ENCODE measurements at regions not wholly inside any gene's neighbourhood (a gene's known extent, or its start where the extent isn't known, plus 50 kb on each side); places are given as distances from the start of the nearest gene placed in this dataset.

DNA sequence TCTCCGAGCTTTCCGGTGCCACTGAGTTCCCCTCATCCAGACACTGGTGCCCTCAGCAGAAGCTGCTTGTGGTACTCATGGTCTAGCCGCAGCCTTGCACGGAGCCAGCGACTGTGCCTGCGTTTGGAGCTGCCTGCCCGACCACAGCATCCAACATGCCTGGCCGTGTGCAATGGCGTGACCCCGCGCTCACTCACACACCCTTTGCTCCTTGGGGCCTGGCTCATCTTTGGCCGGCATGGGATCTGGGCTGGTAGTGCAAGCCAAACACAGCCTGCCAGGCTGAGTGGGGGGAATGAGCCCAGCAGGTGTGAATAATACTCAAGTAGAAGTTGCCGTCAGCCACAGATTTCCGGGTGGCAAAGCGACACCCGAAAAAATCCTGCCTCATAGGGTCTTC, 1178.7 kb upstream of the GBE1 start:
- no peaks in the 10 kb centered on the region for H3K79me2 ChIP-seq (ENCODE audit: low read length)

DNA sequence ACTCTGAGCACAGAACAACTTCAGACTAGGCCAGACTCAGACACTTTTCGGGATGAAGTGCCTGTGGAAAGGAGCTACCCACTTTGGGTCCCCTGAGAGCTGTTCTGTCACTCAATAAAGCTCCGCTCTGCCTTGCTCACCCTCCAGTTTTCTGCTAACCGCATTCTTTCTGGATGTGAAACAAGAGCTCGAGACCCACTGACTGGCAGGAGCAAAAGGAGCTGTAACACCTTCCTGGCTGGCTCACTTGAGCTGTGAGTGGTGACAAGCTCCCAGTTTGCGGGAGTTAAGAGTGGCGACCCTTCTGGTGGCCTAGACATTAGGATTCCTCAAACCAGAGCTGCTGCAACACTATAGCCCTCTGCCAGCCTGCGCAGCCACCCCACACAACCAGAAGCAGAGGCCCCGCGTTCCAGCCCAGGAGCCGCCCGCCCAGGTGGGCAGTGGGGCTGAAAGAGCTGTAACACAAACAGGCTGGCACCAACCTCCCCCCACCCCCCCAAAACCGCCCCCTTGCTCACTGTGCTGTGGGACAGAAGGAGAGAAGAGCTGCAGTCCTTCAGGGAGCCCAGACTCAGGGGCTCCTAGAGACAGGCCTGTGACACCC, 1178.1 kb upstream of the GBE1 start:
- H3K27me3 ChIP-seq (replicated peaks; ENCODE audit: insufficient read depth, low read length): no peaks in the 10 kb centered on the region

More for the DNA sequence above, 1178.7 kb upstream of the GBE1 start:
- Histone ChIP-seq H3K4me3 (ENCODE audit: low read length) (no peak overlapping the region), H3K9me2 (replicated peaks; ENCODE audit: insufficient read depth, low read length) (no peaks in the 10 kb centered on the region), H3K27ac (ENCODE audit: low read length) (no peak overlapping the region), H3K9ac (ENCODE audit: low read length) (no peak overlapping the region), H3K27me3 (replicated peaks; ENCODE audit: insufficient read depth, low read length) (no peaks in the 10 kb centered on the region), H3K4me1 (ENCODE audit: low read length) (peaks cover 9% of the 10 kb centered on the region; the same call in 1 of the 2 replicates), H3F3A (ENCODE audit: insufficient read depth, low read length) (peaks cover 3% of the 10 kb centered on the region), H3K4me2 (ENCODE audit: low read depth, low read length) (no peak overlapping the region), H3K9me3 (replicated peaks; ENCODE audit: insufficient read depth, low read length) (no peaks in the 10 kb centered on the region), H3K36me3 (replicated peaks; ENCODE audit: insufficient read depth, low read length) (no peaks in the 10 kb centered on the region), H2AFZ (ENCODE audit: low read length) (no peak overlapping the region), H4K20me1 (ENCODE audit: insufficient read depth, low read length) (no peaks in the 10 kb centered on the region)
- DNase-seq: no peak
- no peak for TF ChIP-seq EZH2 (optimal IDR thresholded peaks at IDR 0.05; ENCODE audit: low read depth, low read length)

DNA sequence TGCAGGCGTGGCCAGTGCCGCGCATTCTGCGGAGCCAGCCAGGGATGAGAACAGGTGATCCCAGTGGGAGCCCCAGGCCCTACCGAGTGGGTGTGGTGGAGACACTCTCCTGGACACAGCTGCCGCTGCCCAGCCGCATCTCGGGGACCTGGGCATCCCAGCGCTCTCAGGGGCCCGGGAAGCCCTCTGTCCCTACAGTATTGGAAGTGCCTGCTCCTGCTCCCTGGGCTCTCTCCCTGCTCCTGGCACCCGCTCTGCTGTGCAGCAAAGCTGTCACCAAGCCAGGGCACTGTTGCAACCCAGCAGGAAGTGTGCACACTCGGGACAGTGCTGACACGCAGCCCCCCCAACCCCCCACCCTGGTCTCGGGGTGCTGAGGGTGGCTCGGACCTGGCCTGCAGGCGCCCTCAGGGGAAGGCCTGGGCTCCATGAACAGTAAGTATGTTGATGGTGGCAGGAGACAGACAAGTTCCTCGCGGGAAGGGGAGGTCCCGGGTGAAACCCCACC, 1177.4 kb upstream of the GBE1 start:
- Histone ChIP-seq H3K4me2 (ENCODE audit: low read depth, low read length) (no peak overlapping the region), H3K9me3 (replicated peaks; ENCODE audit: insufficient read depth, low read length) (no peaks in the 10 kb centered on the region), H3F3A (ENCODE audit: insufficient read depth, low read length) (peaks cover 3% of the 10 kb centered on the region), H4K20me1 (ENCODE audit: insufficient read depth, low read length) (no peaks in the 10 kb centered on the region), H3K4me3 (ENCODE audit: low read length) (no peak overlapping the region), H3K4me1 (ENCODE audit: low read length) (peaks cover 9% of the 10 kb centered on the region; the same call in 1 of the 2 replicates), H3K79me2 (ENCODE audit: low read length) (no peaks in the 10 kb centered on the region), H3K27me3 (replicated peaks; ENCODE audit: insufficient read depth, low read length) (no peaks in the 10 kb centered on the region), H3K27ac (ENCODE audit: low read length) (no peak overlapping the region), H3K9me2 (replicated peaks; ENCODE audit: insufficient read depth, low read length) (no peaks in the 10 kb centered on the region), H3K36me3 (replicated peaks; ENCODE audit: insufficient read depth, low read length) (no peaks in the 10 kb centered on the region), H2AFZ (ENCODE audit: low read length) (no peak overlapping the region), H3K9ac (ENCODE audit: low read length) (no peak overlapping the region)
- DNase-seq: no peak
- TF ChIP-seq, protein P1, sequence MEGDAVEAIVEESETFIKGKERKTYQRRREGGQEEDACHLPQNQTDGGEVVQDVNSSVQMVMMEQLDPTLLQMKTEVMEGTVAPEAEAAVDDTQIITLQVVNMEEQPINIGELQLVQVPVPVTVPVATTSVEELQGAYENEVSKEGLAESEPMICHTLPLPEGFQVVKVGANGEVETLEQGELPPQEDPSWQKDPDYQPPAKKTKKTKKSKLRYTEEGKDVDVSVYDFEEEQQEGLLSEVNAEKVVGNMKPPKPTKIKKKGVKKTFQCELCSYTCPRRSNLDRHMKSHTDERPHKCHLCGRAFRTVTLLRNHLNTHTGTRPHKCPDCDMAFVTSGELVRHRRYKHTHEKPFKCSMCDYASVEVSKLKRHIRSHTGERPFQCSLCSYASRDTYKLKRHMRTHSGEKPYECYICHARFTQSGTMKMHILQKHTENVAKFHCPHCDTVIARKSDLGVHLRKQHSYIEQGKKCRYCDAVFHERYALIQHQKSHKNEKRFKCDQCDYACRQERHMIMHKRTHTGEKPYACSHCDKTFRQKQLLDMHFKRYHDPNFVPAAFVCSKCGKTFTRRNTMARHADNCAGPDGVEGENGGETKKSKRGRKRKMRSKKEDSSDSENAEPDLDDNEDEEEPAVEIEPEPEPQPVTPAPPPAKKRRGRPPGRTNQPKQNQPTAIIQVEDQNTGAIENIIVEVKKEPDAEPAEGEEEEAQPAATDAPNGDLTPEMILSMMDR (IDR thresholded peaks at IDR 0.05; ENCODE audit: low read length): no peak
- TF ChIP-seq EZH2phosphoT487 (IDR thresholded peaks at IDR 0.05; ENCODE audit: low read length) (no peak), EZH2 (optimal IDR thresholded peaks at IDR 0.05; ENCODE audit: low read depth, low read length) (no peak)

More for the DNA sequence above, 1178.1 kb upstream of the GBE1 start:
- no peak for TF ChIP-seq EZH2 (optimal IDR thresholded peaks at IDR 0.05; ENCODE audit: low read depth, low read length)
- Histone ChIP-seq H3K79me2 (ENCODE audit: low read length) (no peaks in the 10 kb centered on the region), H4K20me1 (ENCODE audit: insufficient read depth, low read length) (no peaks in the 10 kb centered on the region), H3K27ac (ENCODE audit: low read length) (no peak overlapping the region), H3K4me3 (ENCODE audit: low read length) (no peak overlapping the region), H3K4me1 (ENCODE audit: low read length) (peaks cover 9% of the 10 kb centered on the region; the same call in 1 of the 2 replicates), H3K9me2 (replicated peaks; ENCODE audit: insufficient read depth, low read length) (no peaks in the 10 kb centered on the region), H3K9ac (ENCODE audit: low read length) (no peak overlapping the region), H3K36me3 (replicated peaks; ENCODE audit: insufficient read depth, low read length) (no peaks in the 10 kb centered on the region), H2AFZ (ENCODE audit: low read length) (no peak overlapping the region), H3F3A (ENCODE audit: insufficient read depth, low read length) (peaks cover 3% of the 10 kb centered on the region), H3K4me2 (ENCODE audit: low read depth, low read length) (no peak overlapping the region), H3K9me3 (replicated peaks; ENCODE audit: insufficient read depth, low read length) (no peaks in the 10 kb centered on the region)
- DNase-seq: no peak

DNA sequence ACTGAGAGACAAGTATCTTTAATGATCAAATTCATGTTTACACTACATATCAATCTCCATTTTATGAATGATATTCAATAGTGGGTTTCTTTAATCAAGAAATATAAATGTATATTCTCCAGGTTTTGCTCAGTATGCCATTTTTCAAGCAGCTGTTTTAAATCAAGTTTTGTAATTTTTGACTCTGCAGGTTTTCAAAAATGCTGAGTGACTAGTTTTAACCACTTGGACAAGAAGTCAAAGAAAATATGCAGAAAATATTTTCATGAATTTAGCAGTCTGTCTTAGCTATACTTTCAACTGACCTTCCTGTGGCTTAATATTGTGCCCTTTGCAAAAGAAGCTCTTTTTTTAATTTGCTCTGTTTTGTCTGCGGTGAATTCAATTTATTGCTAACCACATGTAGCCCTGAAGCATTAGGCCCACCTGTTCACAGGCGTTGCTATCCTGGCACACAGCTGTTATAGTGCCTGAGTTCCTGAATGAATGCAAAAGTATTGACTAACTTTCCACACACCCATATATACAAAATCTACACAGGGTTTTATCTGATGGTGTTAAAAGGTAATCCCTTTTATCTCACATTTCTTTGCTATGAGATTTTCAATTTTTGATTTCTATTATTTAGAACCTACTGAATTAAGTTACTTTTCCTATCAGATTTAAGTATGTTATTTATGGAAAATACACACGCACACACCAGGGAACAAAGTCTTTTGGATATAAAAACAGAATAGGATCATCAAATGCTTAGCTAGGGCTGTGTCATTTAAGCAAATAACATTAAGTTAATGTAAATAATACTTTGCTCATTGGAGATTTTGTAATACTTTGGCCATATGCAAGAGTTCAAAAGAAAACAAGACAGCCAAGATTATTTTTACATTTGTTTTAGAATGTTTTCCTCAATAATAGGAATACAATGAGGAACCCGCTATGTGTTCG, 1166.1 kb upstream of the GBE1 start:
- TF ChIP-seq, protein P1 (IDR thresholded peaks at IDR 0.05; ENCODE audit: low read length): no peak
- TF ChIP-seq EZH2phosphoT487 (IDR thresholded peaks at IDR 0.05; ENCODE audit: low read length) (no peak), EZH2 (optimal IDR thresholded peaks at IDR 0.05; ENCODE audit: low read depth, low read length) (no peak)
- peak; percentile 33 for DNase-seq
- Histone ChIP-seq H4K20me1 (ENCODE audit: insufficient read depth, low read length) (no peaks in the 10 kb centered on the region), H3K9me3 (replicated peaks; ENCODE audit: insufficient read depth, low read length) (no peaks in the 10 kb centered on the region), H3K4me1 (ENCODE audit: low read length) (no peaks in the 10 kb centered on the region), H3F3A (ENCODE audit: insufficient read depth, low read length) (no peaks in the 10 kb centered on the region), H3K4me3 (ENCODE audit: low read length) (no peak overlapping the region), H3K9ac (ENCODE audit: low read length) (no peak overlapping the region), H3K27ac (ENCODE audit: low read length) (no peak overlapping the region), H2AFZ (ENCODE audit: low read length) (no peak overlapping the region), H3K36me3 (replicated peaks; ENCODE audit: insufficient read depth, low read length) (no peaks in the 10 kb centered on the region), H3K79me2 (ENCODE audit: low read length) (no peaks in the 10 kb centered on the region), H3K9me2 (replicated peaks; ENCODE audit: insufficient read depth, low read length) (no peaks in the 10 kb centered on the region), H3K4me2 (ENCODE audit: low read depth, low read length) (no peak overlapping the region), H3K27me3 (replicated peaks; ENCODE audit: insufficient read depth, low read length) (no peaks in the 10 kb centered on the region)

All from MM.1S (cell line).